ENCODE measurements at regions not wholly inside any gene's neighbourhood (a gene's known extent, or its start where the extent isn't known, plus 50 kb on each side); places are given as distances from the start of the nearest gene placed in this dataset.

DNA sequence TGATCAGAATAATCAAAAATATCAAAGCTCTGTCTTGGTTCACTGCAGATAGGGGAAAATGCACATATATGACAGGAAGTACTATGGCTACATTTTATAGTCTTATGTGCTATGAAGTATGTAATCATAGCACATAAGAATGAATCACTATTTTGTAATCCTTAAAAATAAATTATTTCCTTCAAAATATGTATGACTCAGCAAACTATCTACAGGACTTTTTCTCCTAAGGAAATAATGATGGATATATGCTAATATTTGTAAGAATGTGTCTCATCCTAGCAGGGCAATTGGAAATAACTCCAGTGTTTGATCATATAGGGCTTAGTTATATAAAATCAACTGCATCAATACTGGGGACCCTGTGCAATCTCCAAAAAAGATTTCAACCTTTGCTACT lies 85.1 kb downstream of the SLC24A2 start:
- no peak for TF ChIP-seq EP300 (IDR thresholded peaks at IDR 0.05)
- TF ChIP-seq POLR2A (IDR thresholded peaks at IDR 0.05), result no peak
- TF ChIP-seq CTCF (IDR thresholded peaks at IDR 0.05), result no peak
- no peak for TF ChIP-seq POLR2AphosphoS5 (IDR thresholded peaks at IDR 0.05)

All from sigmoid colon (tissue), 4 donors.